Activated CD4-positive, alpha-beta T cell treated with anti-CD3 and anti-CD28 coated beads, Interleukin-2, amount 10 ng/mL, durations not matched to agents 24 days and 14 days (primary cell): ENCODE measurements at regions not wholly inside any gene's neighbourhood (a gene's known extent, or its start where the extent isn't known, plus 50 kb on each side); places are given as distances from the start of the nearest gene placed in this dataset.

ENCODE experiments used
- DNase-seq: peaks from one replicate; pipeline ENCODE4 v3.0.0; 2022
- H3K27ac Mint-ChIP-seq: one replicate; pipeline ENCODE4 v1.8.0; 2022; ENCODE audit warnings: mild to moderate bottlenecking, mixed read lengths
- H3K27me3 Mint-ChIP-seq: one replicate; pipeline ENCODE4 v1.8.0; 2022; ENCODE audit warnings: mixed read lengths
- H3K36me3 Mint-ChIP-seq: one replicate; pipeline ENCODE4 v1.8.0; 2022; ENCODE audit warnings: low read depth, mild to moderate bottlenecking, mixed read lengths
- H3K4me1 Mint-ChIP-seq: one replicate; pipeline ENCODE4 v1.8.0; 2021; ENCODE audit warnings: mixed read lengths
- H3K4me3 Mint-ChIP-seq: one replicate; pipeline ENCODE4 v1.8.0; 2022; ENCODE audit warnings: mild to moderate bottlenecking, moderate library complexity, mixed read lengths
- H3K9me3 Mint-ChIP-seq: one replicate; pipeline ENCODE4 v1.8.0; 2021; ENCODE audit warnings: mixed read lengths
- intact Hi-C: fragments of 100-400 bp; cut with micrococcal nuclease; formaldehyde crosslinking; loops from one replicate; pipeline ENCODE4 v1.15.1; 2023

GRCh38 chr2:240277073-240277806 is 136.8 kb upstream of the OTOS start:
- intact Hi-C loops: no loop called here
- Mint-ChIP-seq H3K4me3 (no peak overlapping the region), H3K27me3 (peaks cover 40% of the 10 kb centered on the region), H3K36me3 (no peaks in the 10 kb centered on the region), H3K27ac (no peak overlapping the region), H3K4me1 (no peaks in the 10 kb centered on the region), H3K9me3 (peaks cover 5% of the 10 kb centered on the region)
- DNase-seq: peak; percentile 41

- Mint-ChIP-seq H3K4me1 (no peaks in the 10 kb centered on the region), H3K4me3 (no peak overlapping the region), H3K9me3 (peaks cover 4% of the 10 kb centered on the region), H3K36me3 (no peaks in the 10 kb centered on the region), H3K27ac (no peak overlapping the region), H3K27me3 (peaks cover 45% of the 10 kb centered on the region)
- intact Hi-C loops: no loop called here
- no peak for DNase-seq
These were observed 137.5 kb upstream of the OTOS start for GRCh38 chr2:240277807-240278522.

GRCh38 chr2:240278661-240279060 is 138.2 kb upstream of the OTOS start:
- Mint-ChIP-seq H3K4me1 (no peaks in the 10 kb centered on the region), H3K36me3 (no peaks in the 10 kb centered on the region), H3K4me3 (no peak overlapping the region), H3K27ac (no peak overlapping the region), H3K9me3 (peaks cover 7% of the 10 kb centered on the region), H3K27me3 (peaks cover 47% of the 10 kb centered on the region)
- intact Hi-C loops: no loop called here
- no peak for DNase-seq

GRCh38 chr2:240280621-240281020 is 140.2 kb upstream of the OTOS start:
- H3K9me3 Mint-ChIP-seq: peaks cover 9% of the 10 kb centered on the region
- DNase-seq: no peak
- no peaks in the 10 kb centered on the region for H3K36me3 Mint-ChIP-seq
- H3K27me3 Mint-ChIP-seq: peaks cover 48% of the 10 kb centered on the region
- intact Hi-C loops: no loop called here
- H3K27ac Mint-ChIP-seq: no peak overlapping the region
- H3K4me3 Mint-ChIP-seq: no peak overlapping the region
- H3K4me1 Mint-ChIP-seq: no peaks in the 10 kb centered on the region

- H3K27me3 Mint-ChIP-seq: peaks cover 31% of the 10 kb centered on the region
- no peak overlapping the region for H3K27ac Mint-ChIP-seq
- no peak overlapping the region for H3K4me3 Mint-ChIP-seq
- intact Hi-C loops: no loop called here
- H3K4me1 Mint-ChIP-seq: no peaks in the 10 kb centered on the region
- H3K9me3 Mint-ChIP-seq: peaks cover 9% of the 10 kb centered on the region
- no peaks in the 10 kb centered on the region for H3K36me3 Mint-ChIP-seq
- DNase-seq: peak; percentile 45
These were observed 144.2 kb upstream of the OTOS start for GRCh38 chr2:240284503-240285259.

- Mint-ChIP-seq H3K9me3 (peaks cover 9% of the 10 kb centered on the region), H3K4me3 (no peak overlapping the region), H3K4me1 (no peaks in the 10 kb centered on the region), H3K27ac (no peak overlapping the region), H3K36me3 (no peaks in the 10 kb centered on the region), H3K27me3 (peaks cover 24% of the 10 kb centered on the region)
- peak; percentile 44 for DNase-seq
- intact Hi-C loops: no loop called here
These were observed 145.3 kb upstream of the OTOS start for GRCh38 chr2:240285725-240286124.

- Mint-ChIP-seq H3K9me3 (peaks cover 9% of the 10 kb centered on the region), H3K4me3 (no peak overlapping the region), H3K27ac (no peak overlapping the region), H3K4me1 (no peaks in the 10 kb centered on the region), H3K36me3 (no peaks in the 10 kb centered on the region), H3K27me3 (peaks cover 17% of the 10 kb centered on the region)
- intact Hi-C loops: no loop called here
- no peak for DNase-seq
These were observed 146.1 kb upstream of the OTOS start for GRCh38 chr2:240286596-240286995.

- H3K36me3 Mint-ChIP-seq: no peaks in the 10 kb centered on the region
- peaks cover 9% of the 10 kb centered on the region for H3K9me3 Mint-ChIP-seq
- H3K4me1 Mint-ChIP-seq: no peaks in the 10 kb centered on the region
- intact Hi-C loops: no loop called here
- H3K4me3 Mint-ChIP-seq: no peak overlapping the region
- DNase-seq: peak; percentile 40
- peaks cover 14% of the 10 kb centered on the region for H3K27me3 Mint-ChIP-seq
- H3K27ac Mint-ChIP-seq: no peak overlapping the region
These were observed 146.6 kb upstream of the OTOS start for GRCh38 chr2:240287011-240287410.

- Mint-ChIP-seq H3K9me3 (peaks cover 9% of the 10 kb centered on the region), H3K27ac (no peak overlapping the region), H3K27me3 (peaks cover 10% of the 10 kb centered on the region), H3K4me1 (no peaks in the 10 kb centered on the region), H3K4me3 (no peak overlapping the region), H3K36me3 (no peaks in the 10 kb centered on the region)
- peak; percentile 44 for DNase-seq
- intact Hi-C loops: no loop called here
These were observed 147.1 kb upstream of the OTOS start for GRCh38 chr2:240287496-240288086.

GRCh38 chr2:240288087-240288521 is 147.4 kb upstream of the GPC1 start:
- intact Hi-C loops: no loop called here
- no peak overlapping the region for H3K27ac Mint-ChIP-seq
- no peak overlapping the region for H3K4me3 Mint-ChIP-seq
- no peak for DNase-seq
- H3K4me1 Mint-ChIP-seq: no peaks in the 10 kb centered on the region
- peaks cover 6% of the 10 kb centered on the region for H3K27me3 Mint-ChIP-seq
- no peaks in the 10 kb centered on the region for H3K36me3 Mint-ChIP-seq
- peaks cover 6% of the 10 kb centered on the region for H3K9me3 Mint-ChIP-seq

GRCh38 chr2:240289701-240290431 is 145.6 kb upstream of the GPC1 start:
- no peak for DNase-seq
- Mint-ChIP-seq H3K4me3 (no peak overlapping the region), H3K27ac (no peak overlapping the region), H3K9me3 (no peaks in the 10 kb centered on the region), H3K36me3 (no peaks in the 10 kb centered on the region), H3K27me3 (no peaks in the 10 kb centered on the region), H3K4me1 (no peaks in the 10 kb centered on the region)
- intact Hi-C loops: no loop called here

GRCh38 chr2:240290432-240291336 is 144.8 kb upstream of the GPC1 start:
- Mint-ChIP-seq H3K4me3 (no peak overlapping the region), H3K27ac (no peak overlapping the region), H3K27me3 (no peaks in the 10 kb centered on the region), H3K4me1 (no peaks in the 10 kb centered on the region), H3K9me3 (no peaks in the 10 kb centered on the region), H3K36me3 (no peaks in the 10 kb centered on the region)
- intact Hi-C loops: no loop called here
- peak; percentile 45 for DNase-seq
